Thyroid gland (tissue), 4 donors: ENCODE measurements at regions not wholly inside any gene's neighbourhood (a gene's known extent, or its start where the extent isn't known, plus 50 kb on each side); places are given as distances from the start of the nearest gene placed in this dataset.

Experiments used
- DNase-seq, 2 donors: peaks; one replicate each; pipeline ENCODE4 v3.0.0-alpha.2; 2019
- H3K27ac ChIP-seq, 3 donors: fragments of 200-600 bp; sonication (generic); 1 replicate in 2 of 3; 2 replicates in 1 of 3; pipeline ENCODE4 v1.5.1; 2016 to 2019; ENCODE audit warnings: mild to moderate bottlenecking in 1 of 3, moderate library complexity in 1 of 3
- H3K27me3 ChIP-seq: fragments of 200-600 bp; sonication (generic); one replicate; pipeline ENCODE4 v1.5.1; 2019
- H3K36me3 ChIP-seq, 2 donors: fragments of 200-600 bp; sonication (generic); one replicate each; pipeline ENCODE4 v1.5.1; 2016 to 2019
- H3K4me1 ChIP-seq, 2 donors: fragments of 200-600 bp; sonication (generic); one replicate each; pipeline ENCODE4 v1.5.1; 2017 to 2019
- H3K4me3 ChIP-seq, 3 donors: fragments of 200-600 bp; sonication (generic); replicated peaks in 1 of 3; 1 replicate in 2 of 3; 2 replicates in 1 of 3; pipeline ENCODE4 v1.5.1; 2016; ENCODE audit warnings: mild to moderate bottlenecking in 1 of 3
- H3K9me3 ChIP-seq: fragments of 200-600 bp; sonication (generic); one replicate; pipeline ENCODE4 v1.5.1; 2017
- POLR2A ChIP-seq, 2 donors: fragments of 450-650 bp; IDR thresholded peaks; one replicate each; pipeline ENCODE4 v1.6.1; 2017; ENCODE audit warnings: antibody characterized with exemption in 2 of 2, mild to moderate bottlenecking in 2 of 2, moderate library complexity in 1 of 2
- WGBS, 2 donors: methylation state at CpG; one replicate each; pipeline ENCODE4 v1.1.5; 2017; 5-methylcytosine and 5-hydroxymethylcytosine counted together
- intact Hi-C: fragments of 100-400 bp; cut with DNase I; formaldehyde crosslinking; loops from one replicate; pipeline ENCODE4 v1.15.1; 2023
- TF ChIP-seq, protein P1 (sequence below), 6 experiments: fragments of 200-600 bp in 3 of 6; fragments of 450-650 bp in 3 of 6; sonication (generic) in 3 of 6; IDR thresholded peaks; one replicate each; pipeline ENCODE4 v1.5.1; 2016 to 2019; ENCODE audit warnings: antibody characterized with exemption in 6 of 6, mild to moderate bottlenecking in 2 of 6, inconsistent platforms in 1 of 6, moderate library complexity in 1 of 6

GRCh38 chr10:129244298-129244697 is 222.7 kb upstream of the MGMT start:
- no peaks in the 10 kb centered on the region for H3K9me3 ChIP-seq
- intact Hi-C loops = no loop called here
- no peaks in the 10 kb centered on the region for H3K36me3 ChIP-seq
- TF ChIP-seq, protein P1, sequence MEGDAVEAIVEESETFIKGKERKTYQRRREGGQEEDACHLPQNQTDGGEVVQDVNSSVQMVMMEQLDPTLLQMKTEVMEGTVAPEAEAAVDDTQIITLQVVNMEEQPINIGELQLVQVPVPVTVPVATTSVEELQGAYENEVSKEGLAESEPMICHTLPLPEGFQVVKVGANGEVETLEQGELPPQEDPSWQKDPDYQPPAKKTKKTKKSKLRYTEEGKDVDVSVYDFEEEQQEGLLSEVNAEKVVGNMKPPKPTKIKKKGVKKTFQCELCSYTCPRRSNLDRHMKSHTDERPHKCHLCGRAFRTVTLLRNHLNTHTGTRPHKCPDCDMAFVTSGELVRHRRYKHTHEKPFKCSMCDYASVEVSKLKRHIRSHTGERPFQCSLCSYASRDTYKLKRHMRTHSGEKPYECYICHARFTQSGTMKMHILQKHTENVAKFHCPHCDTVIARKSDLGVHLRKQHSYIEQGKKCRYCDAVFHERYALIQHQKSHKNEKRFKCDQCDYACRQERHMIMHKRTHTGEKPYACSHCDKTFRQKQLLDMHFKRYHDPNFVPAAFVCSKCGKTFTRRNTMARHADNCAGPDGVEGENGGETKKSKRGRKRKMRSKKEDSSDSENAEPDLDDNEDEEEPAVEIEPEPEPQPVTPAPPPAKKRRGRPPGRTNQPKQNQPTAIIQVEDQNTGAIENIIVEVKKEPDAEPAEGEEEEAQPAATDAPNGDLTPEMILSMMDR (IDR thresholded peaks at IDR 0.05) = no peak
- no peak for TF ChIP-seq POLR2A (IDR thresholded peaks at IDR 0.05)
- no peaks in the 10 kb centered on the region for H3K27me3 ChIP-seq
- WGBS, 2 donors = 92 to 100% methylated on average over 6 to 9 of the region's 9 CpGs
- no peak for DNase-seq
- H3K27ac ChIP-seq = no peak overlapping the region
- no peak overlapping the region for H3K4me3 ChIP-seq
- no peaks in the 10 kb centered on the region for H3K4me1 ChIP-seq

DNA sequence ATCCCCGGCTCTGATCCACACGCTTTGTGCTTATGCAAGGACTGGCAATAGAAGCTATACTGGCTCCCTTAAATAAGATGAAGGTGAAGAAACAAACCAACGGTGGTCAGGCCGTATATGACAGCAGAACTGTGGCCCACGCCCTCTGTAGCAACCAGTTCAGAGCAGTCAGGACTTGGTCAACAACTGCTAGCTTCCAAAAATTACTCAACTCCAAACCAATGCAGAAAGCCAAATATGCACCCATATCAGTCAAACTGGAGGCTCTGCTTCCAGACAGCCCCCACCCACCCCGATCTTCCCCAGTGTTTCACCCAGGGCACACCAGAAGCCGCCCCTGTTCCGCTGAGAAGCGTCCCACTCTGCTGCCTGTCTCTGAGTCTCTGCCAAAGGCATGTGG is 222.3 kb upstream of the MGMT start:
- WGBS, 2 donors = 91 to 94% methylated on average over 9 of the region's 9 CpGs
- no peaks in the 10 kb centered on the region for H3K36me3 ChIP-seq
- no peaks in the 10 kb centered on the region for H3K9me3 ChIP-seq
- no peaks in the 10 kb centered on the region for H3K27me3 ChIP-seq
- no peak overlapping the region for H3K4me3 ChIP-seq
- H3K4me1 ChIP-seq = no peaks in the 10 kb centered on the region
- intact Hi-C loops = no loop called here
- no peak for TF ChIP-seq POLR2A (IDR thresholded peaks at IDR 0.05)
- TF ChIP-seq, protein P1 (IDR thresholded peaks at IDR 0.05) = no peak
- DNase-seq = no peak
- no peak overlapping the region for H3K27ac ChIP-seq

DNA sequence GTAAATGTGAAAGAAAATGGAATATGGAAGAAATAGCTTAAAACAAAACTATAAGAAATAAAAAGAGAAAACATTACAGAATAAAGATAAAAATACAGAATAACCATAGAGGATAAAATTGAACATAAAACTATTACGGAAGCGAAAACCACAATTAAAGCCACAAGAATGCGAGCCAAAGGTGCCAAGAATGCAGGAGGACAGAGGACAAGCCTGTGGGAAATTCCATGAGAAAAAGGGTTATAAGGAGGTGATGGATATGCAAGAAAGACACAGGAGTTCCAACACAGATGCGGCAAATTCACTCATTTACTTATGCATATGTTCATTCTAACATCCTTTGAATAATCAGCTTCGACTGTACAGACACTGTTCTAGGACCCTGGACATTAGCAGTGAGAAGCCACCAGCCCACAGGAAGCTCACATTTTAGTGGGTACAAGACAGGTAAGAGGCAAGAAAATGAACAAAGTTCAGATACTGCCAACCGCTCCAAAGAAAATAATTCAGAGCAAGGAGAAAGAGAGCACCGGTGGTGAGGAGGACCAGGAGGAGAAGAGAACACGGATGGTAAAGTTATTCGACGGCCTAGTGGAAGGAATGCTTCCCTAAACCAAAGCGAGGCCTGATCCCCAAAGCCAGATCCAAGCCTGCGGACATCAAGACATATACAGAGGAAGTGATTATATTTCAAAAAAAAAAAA is 213.7 kb upstream of the MGMT start:
- no peaks in the 10 kb centered on the region for H3K27me3 ChIP-seq
- no peaks in the 10 kb centered on the region for H3K36me3 ChIP-seq
- 86 to 88% methylated on average over 12 of the region's 12 CpGs for WGBS, 2 donors
- H3K27ac ChIP-seq = no peak overlapping the region
- TF ChIP-seq, protein P1 (IDR thresholded peaks at IDR 0.05) = no peak
- TF ChIP-seq POLR2A (IDR thresholded peaks at IDR 0.05) = no peak
- H3K4me3 ChIP-seq = no peak overlapping the region
- H3K9me3 ChIP-seq = no peaks in the 10 kb centered on the region
- no peak for DNase-seq
- no peaks in the 10 kb centered on the region for H3K4me1 ChIP-seq
- intact Hi-C loops = no loop called here

DNA sequence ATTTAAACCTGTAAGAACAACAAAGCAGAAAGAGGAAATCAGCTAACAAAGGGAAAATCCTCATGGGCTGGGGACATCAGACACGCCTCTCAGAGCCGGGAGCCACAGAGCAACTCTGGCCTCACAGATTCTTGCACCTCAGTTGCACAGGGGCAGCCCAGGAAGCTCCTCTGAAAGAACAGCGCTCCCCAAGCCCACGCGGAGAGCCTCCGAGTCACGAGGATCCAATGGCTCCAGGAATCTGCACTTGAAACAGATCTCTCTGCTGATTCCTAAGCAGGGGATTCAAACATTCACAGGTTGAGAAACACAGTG is 213.2 kb upstream of the MGMT start:
- Histone ChIP-seq H3K36me3 (no peaks in the 10 kb centered on the region), H3K27me3 (no peaks in the 10 kb centered on the region), H3K4me3 (no peak overlapping the region), H3K27ac (no peak overlapping the region), H3K4me1 (no peaks in the 10 kb centered on the region), H3K9me3 (no peaks in the 10 kb centered on the region)
- intact Hi-C loops = no loop called here
- TF ChIP-seq, protein P1 (IDR thresholded peaks at IDR 0.05) = no peak
- TF ChIP-seq POLR2A (IDR thresholded peaks at IDR 0.05) = no peak
- no peak for DNase-seq
- WGBS, 2 donors = 54 to 69% methylated on average over 7 of the region's 7 CpGs

DNA sequence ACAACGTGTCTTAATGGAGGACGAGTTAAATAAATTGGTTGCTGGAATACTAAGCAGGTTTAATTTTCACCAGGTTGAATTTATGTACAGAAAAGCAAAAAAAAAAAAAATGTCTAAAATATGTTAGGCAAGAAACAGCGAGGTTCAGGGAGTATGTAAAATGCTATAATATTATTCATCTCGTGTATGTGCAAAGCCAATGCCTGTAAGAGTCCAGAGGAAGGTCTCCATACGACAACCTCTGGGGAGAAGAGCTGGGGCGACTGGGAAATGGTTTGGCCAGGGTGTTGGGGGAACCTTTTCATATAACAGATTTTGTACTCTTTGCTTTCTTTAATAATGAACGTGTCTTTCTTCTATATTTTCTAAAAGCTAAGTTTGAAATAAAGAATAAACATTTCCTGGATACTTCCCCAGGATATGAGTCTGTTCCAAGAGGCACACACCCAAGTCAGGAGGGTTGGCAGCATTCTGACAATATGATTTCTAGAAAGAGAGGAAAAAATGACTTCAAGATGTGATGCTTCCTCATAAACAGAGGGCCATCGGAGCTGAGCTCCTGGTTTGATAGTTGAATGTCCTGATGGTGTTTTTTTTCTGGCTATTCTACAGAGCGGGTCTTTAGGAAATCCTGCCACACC is 208.6 kb upstream of the MGMT start:
- H3K27ac ChIP-seq = peak overlapping the region in 2 of 3 donors; percentile 54 to 69

More for the DNA sequence above, 208.6 kb upstream of the MGMT start:
- Histone ChIP-seq H3K27me3 (no peaks in the 10 kb centered on the region), H3K4me1 (no peaks in the 10 kb centered on the region), H3K36me3 (no peaks in the 10 kb centered on the region), H3K9me3 (no peaks in the 10 kb centered on the region), H3K4me3 (no peak overlapping the region)
- intact Hi-C loops = no loop called here
- TF ChIP-seq, protein P1 (IDR thresholded peaks at IDR 0.05) = no peak
- no peak for TF ChIP-seq POLR2A (IDR thresholded peaks at IDR 0.05)
- 61 to 64% methylated on average over 9 of the region's 9 CpGs for WGBS, 2 donors
- DNase-seq = no peak
